NAMALWA (cell line): ENCODE measurements at regions not wholly inside any gene's neighbourhood (a gene's known extent, or its start where the extent isn't known, plus 50 kb on each side); places are given as distances from the start of the nearest gene placed in this dataset.
"Not testable (repeated sequence)": the region's sequence is repeated elsewhere in the genome, so short reads cannot be mapped to it uniquely, and the experiment has no call there.

Source experiments
- DNase-seq: peaks from one replicate; pipeline ENCODE4 v3.0.0-alpha.2; 2015; ENCODE audit warnings: low spot score

- no peak for DNase-seq
Observed at GRCh38 chr18:34480162-34480700, 229.9 kb upstream of the DTNA start.

- no peak for DNase-seq
Observed at GRCh38 chr18:34482204-34482603, 227.9 kb upstream of the DTNA start.

- no peak for DNase-seq
Observed at GRCh38 chr18:34483198-34483597, 226.9 kb upstream of the DTNA start.

DNA sequence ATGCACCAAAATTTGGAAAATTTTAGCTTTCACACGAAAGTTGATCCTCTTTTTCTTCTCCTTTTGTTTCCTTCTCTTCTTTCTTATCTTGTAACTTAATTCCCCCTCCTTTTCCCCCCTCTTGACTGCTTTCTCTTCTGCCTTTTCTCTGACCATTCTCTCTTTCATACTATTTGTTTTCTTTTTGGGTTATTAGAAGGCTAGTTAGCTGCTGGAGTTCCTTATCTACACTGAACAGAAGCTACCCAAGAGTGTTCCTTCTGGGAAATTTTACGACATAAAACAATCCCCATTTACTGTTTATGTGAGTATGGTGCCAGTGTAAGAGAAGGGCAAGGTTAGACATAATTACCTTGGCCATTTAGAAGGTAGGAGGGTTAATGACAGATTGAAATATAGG lies 218.4 kb upstream of the DTNA start:
- no peak for DNase-seq

GRCh38 chr18:34492652-34493051 lies 217.4 kb upstream of the DTNA start:
- DNase-seq = no peak

GRCh38 chr18:34493099-34493544 lies 217.0 kb upstream of the DTNA start:
- DNase-seq = no peak

DNA sequence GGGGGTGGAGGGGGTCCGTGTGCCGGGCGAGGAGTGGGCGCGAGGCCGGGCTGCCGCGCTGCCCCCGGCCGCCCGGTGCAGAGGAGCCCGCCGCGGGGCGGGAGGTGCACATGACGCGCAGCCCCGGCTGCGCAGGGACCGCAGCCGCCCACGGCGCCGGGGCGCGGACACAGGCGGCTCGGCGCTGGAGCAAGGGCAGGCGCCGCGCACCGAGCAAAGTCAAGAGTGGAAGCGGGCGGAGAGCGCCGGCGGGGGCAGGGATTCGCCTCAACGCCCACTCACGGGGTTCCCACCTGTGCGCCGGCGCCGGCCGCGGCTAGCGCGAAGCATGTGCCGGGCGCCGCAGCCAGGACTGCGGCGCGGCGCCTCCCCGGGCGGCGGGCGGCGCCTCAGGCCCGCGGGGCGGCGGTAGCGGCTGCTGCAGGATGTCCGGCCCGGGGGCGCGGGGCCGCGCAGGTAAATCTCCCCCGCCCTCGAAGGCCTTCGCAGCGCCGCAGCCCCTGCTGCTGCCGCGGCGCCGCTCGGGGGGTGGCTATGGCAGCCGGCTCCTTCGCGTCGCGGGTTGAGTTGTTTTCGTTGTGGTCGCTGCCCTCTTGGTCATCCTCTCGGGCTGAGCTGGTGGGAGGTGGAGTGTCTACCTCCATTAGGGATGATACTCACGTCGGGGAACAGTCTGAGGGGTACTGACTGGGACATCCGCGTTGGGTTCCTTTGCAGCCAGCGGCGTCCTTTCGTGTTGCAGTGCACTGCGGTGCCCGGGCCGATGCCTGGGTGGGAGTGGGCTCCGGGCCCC lies 216.3 kb upstream of the DTNA start:
- no peak for DNase-seq

GRCh38 chr18:34494359-34494696 lies 215.8 kb upstream of the DTNA start:
- no peak for DNase-seq

- no peak for DNase-seq
Observed at GRCh38 chr18:34495506-34495905, 214.6 kb upstream of the DTNA start.

- no peak for DNase-seq
Observed at GRCh38 chr18:34501553-34501952, 208.5 kb upstream of the DTNA start.

DNA sequence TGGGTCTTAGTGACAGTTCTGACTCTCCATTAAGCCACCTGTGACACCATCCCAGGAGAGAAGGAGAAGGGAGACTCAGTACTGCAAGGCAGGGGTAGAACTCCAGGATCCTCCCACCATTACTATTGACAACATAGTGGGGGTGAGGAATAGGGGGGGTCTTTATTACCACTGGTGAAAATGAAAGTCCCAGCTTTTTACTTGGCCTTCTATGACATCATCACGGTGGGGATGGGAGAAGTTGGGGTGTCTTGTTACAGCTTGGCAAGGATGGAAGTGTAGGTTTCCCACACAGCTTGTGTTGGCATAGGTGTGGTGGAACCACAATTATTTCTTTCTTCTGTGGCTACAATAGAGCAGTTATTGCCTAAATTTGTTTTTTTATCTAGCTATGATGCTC lies 203.9 kb upstream of the DTNA start:
- no peak for DNase-seq

GRCh38 chr18:34509163-34509562 lies 200.9 kb upstream of the DTNA start:
- no peak for DNase-seq

DNA sequence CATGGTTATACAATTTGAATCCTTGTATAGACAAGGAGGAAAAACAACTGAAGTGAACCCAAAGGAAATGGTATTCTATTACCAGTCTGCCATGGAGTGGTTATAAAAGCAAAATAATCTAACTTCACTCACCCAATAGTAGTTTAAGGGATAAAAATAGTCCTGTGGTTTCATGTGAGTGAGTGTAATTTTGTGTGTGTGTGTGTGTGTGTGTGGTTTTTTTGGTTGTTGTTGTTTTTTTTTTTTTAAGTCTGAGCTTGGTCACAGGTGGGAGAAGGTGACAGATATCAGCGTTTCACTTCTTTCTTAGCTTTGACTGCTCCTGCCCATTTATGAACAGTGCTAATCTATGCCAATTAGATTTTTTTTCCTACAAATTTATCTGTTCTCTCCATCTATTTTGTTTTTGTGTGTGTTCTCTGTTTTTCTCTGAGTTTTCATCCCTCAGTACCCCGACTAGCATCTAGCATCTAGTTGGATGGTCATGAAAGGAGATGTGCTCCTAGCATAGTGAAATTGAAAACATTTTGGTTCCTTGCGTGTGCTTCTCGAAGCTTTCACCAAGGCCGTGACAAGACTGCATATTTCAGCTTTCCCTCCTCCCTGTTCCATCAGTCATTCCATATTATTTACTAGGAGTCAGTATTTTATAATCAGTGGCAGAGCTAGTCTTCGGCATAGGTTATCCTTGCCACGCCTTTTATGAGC lies 200.1 kb upstream of the DTNA start:
- DNase-seq = no peak

GRCh38 chr18:34510926-34511325 lies 199.2 kb upstream of the DTNA start:
- DNase-seq = no peak

DNA sequence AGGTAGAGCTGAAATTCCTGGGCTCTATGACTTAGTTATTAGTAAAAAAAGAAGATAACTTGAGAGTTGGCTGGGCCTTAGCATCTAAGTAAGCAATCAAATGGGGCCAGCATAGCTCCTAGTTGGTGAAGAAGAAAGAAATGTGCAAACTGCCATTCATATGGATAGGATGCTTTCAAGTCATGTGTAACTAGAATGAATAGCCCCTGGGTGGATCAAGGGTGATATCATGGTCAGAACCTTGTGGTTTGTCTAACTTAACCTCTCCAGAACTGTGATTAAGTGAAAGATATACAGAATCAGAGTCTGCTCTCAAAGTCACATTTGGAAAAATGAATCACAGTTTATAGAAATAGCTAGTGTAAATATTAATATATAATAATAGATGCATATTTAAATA lies 198.7 kb upstream of the DTNA start:
- no peak for DNase-seq

GRCh38 chr18:34511879-34512278 lies 198.2 kb upstream of the DTNA start:
- no peak for DNase-seq

GRCh38 chr18:34514238-34514637 lies 195.9 kb upstream of the DTNA start:
- DNase-seq = no peak

DNA sequence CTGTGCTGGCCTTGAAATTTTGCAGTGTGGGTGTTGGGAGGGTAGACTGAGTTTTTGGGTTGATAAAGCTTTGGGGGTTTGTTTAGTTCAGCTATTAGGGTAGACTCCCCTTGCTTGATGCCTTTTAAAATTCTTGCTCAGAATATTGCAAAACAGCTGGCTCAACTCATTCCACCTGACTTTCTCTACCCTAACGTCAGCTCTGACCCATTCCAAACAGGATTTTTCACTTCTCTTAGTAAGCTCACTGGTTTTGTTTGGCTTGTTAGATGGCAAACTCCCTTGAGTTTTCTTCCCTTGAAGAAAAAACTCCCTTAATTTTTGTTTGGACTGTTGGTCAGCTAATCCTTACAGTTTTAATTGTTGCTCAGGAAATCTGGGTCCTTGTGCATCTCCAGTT lies 195.1 kb upstream of the DTNA start:
- no peak for DNase-seq

GRCh38 chr18:34516355-34516754 lies 193.7 kb upstream of the DTNA start:
- not testable (repeated sequence) for DNase-seq

GRCh38 chr18:34516996-34517395 lies 193.1 kb upstream of the DTNA start:
- not testable (repeated sequence) for DNase-seq

GRCh38 chr18:34521040-34521439 lies 189.1 kb upstream of the DTNA start:
- DNase-seq = no peak

DNA sequence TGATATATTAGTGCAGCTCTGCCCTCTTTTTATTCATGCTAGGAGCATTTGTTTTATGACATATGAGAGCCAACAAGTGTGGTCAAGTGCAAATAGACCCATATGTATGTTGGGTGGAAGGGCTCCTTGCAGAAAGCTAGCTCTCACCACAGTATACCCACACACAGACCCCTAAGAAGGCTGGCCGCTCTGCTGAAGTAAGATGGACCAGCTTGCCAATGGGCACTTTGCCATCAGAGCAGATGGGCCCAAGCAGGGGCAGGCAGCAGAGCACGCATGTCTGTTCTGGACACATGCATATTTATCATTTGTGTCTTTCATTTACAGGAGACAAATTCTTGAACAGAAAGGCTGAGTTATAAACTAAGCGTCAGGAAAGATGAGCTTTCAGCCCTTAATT lies 187.5 kb upstream of the DTNA start:
- no peak for DNase-seq

DNA sequence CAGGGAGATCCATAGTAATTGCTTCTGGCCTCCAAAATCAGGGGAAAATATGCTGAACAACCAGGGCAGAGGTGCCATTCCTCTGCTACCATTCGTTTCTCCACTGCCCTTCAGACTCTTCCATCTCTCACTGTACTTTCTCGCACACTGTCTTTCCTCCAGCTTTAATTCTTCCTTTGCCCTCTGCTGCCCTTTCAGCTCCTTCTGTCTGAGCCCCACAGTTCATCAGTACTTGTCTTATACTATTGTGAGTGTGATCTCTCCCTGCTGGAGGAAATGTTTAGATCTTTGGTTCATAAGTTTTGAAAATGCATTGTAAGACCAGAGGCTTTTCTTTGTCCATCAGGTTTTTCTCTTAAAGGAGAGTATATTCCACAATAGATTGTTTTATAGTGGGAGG lies 184.9 kb upstream of the DTNA start:
- no peak for DNase-seq

DNA sequence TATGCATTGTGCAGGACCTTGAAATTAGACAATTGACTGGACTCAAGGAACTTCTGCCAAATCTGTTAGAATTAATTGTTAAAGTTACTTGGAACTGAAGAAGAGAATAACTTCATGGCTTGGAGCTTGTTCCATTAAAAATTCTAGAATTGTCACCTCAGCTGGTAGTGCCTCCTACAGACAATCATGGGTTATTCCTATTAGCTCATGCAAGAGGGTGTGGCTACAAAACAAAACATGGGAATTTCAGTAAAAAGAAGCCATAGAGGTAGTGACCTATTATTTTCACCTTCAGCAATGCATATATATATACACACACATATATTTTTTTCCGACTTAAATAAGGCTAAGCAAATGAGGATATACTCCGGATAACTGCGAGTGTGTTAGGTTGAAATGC lies 181.9 kb upstream of the DTNA start:
- no peak for DNase-seq
